ENCODE measurements at regions not wholly inside any gene's neighbourhood (a gene's known extent, or its start where the extent isn't known, plus 50 kb on each side); places are given as distances from the start of the nearest gene placed in this dataset.

DNA sequence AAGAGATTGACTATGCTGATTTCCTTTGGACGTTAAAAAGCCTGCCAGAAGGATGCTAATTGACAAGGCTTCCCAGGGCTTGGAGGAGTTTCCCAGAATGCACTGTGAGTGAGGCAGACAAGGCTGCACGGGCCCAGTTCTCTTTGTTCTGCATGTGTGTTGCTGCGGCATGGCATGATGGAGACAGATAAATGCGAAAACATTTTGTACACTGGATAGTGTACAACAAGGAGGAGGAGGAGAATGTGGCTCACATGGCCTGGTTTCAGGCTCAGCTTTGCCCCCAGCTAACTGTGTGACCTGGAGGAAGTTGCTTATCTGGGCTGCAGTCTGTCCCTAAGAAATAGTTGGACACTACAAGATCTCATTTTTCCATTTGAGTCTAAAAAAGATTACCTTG, 135.5 kb upstream of the CPEB4 start (continued):
- TF ChIP-seq AFF1 (IDR thresholded peaks at IDR 0.05; ENCODE audit: low read depth in 1 of 2, partially characterized antibody in 2 of 2) (peak in 1 of 2 experiments; percentile 43), NR4A1 (CRISPR knock-in tag; IDR thresholded peaks at IDR 0.05) (no peak), NR4A1 (tag; IDR thresholded peaks at IDR 0.05) (peak; percentile 66; the same call in 1 of the 2 replicates), POLR3G (IDR thresholded peaks at IDR 0.05; ENCODE audit: extremely low read depth, insufficient read length, insufficient replicate concordance) (no peak), MTA3 (IDR thresholded peaks at IDR 0.05; ENCODE audit: borderline replicate concordance) (no peak), KAT2B (IDR thresholded peaks at IDR 0.05; ENCODE audit: low read depth, low read length) (no peak), PREB (CRISPR knock-in tag; IDR thresholded peaks at IDR 0.05) (no peak), NR2C2 (CRISPR knock-in tag; IDR thresholded peaks at IDR 0.05) (no peak), NR2C2 (tag; IDR thresholded peaks at IDR 0.05) (peak; percentile 48; the same call in 1 of the 2 replicates)
- TF ChIP-seq, protein P1, sequence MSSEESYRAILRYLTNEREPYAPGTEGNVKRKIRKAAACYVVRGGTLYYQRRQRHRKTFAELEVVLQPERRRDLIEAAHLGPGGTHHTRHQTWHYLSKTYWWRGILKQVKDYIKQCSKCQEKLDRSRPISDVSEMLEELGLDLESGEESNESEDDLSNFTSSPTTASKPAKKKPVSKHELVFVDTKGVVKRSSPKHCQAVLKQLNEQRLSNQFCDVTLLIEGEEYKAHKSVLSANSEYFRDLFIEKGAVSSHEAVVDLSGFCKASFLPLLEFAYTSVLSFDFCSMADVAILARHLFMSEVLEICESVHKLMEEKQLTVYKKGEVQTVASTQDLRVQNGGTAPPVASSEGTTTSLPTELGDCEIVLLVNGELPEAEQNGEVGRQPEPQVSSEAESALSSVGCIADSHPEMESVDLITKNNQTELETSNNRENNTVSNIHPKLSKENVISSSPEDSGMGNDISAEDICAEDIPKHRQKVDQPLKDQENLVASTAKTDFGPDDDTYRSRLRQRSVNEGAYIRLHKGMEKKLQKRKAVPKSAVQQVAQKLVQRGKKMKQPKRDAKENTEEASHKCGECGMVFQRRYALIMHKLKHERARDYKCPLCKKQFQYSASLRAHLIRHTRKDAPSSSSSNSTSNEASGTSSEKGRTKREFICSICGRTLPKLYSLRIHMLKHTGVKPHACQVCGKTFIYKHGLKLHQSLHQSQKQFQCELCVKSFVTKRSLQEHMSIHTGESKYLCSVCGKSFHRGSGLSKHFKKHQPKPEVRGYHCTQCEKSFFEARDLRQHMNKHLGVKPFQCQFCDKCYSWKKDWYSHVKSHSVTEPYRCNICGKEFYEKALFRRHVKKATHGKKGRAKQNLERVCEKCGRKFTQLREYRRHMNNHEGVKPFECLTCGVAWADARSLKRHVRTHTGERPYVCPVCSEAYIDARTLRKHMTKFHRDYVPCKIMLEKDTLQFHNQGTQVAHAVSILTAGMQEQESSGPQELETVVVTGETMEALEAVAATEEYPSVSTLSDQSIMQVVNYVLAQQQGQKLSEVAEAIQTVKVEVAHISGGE (CRISPR knock-in tag; IDR thresholded peaks at IDR 0.05) = no peak; a peak in 1 of 6 replicates
- TF ChIP-seq, protein P2, sequence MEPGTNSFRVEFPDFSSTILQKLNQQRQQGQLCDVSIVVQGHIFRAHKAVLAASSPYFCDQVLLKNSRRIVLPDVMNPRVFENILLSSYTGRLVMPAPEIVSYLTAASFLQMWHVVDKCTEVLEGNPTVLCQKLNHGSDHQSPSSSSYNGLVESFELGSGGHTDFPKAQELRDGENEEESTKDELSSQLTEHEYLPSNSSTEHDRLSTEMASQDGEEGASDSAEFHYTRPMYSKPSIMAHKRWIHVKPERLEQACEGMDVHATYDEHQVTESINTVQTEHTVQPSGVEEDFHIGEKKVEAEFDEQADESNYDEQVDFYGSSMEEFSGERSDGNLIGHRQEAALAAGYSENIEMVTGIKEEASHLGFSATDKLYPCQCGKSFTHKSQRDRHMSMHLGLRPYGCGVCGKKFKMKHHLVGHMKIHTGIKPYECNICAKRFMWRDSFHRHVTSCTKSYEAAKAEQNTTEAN (CRISPR knock-in tag; IDR thresholded peaks at IDR 0.05) = no peak
- TF ChIP-seq, protein P3, sequence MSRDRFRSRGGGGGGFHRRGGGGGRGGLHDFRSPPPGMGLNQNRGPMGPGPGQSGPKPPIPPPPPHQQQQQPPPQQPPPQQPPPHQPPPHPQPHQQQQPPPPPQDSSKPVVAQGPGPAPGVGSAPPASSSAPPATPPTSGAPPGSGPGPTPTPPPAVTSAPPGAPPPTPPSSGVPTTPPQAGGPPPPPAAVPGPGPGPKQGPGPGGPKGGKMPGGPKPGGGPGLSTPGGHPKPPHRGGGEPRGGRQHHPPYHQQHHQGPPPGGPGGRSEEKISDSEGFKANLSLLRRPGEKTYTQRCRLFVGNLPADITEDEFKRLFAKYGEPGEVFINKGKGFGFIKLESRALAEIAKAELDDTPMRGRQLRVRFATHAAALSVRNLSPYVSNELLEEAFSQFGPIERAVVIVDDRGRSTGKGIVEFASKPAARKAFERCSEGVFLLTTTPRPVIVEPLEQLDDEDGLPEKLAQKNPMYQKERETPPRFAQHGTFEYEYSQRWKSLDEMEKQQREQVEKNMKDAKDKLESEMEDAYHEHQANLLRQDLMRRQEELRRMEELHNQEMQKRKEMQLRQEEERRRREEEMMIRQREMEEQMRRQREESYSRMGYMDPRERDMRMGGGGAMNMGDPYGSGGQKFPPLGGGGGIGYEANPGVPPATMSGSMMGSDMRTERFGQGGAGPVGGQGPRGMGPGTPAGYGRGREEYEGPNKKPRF (IDR thresholded peaks at IDR 0.05; ENCODE audit: low read depth, low read length) = no peak

Data from K562 (cell line).